Muscle of back (tissue), 3 donors: ENCODE measurements at regions not wholly inside any gene's neighbourhood (a gene's known extent, or its start where the extent isn't known, plus 50 kb on each side); places are given as distances from the start of the nearest gene placed in this dataset.

ENCODE experiments used
- DNase-seq, 3 donors: peaks; one replicate each; pipeline versions ENCODE4 v3.0.0 to v3.0.0-alpha.2; 2013

- DNase-seq = no peak
These were observed 557.5 kb upstream of the GOLIM4 start for GRCh38 chr3:168653255-168653654.

- no peak for DNase-seq
These were observed 552.6 kb upstream of the GOLIM4 start for GRCh38 chr3:168648321-168648720.

GRCh38 chr3:168647582-168647981 is 551.9 kb upstream of the GOLIM4 start:
- no peak for DNase-seq

GRCh38 chr3:168645180-168645579 is 549.5 kb upstream of the GOLIM4 start:
- DNase-seq = no peak

- DNase-seq = no peak
These were observed 532.8 kb upstream of the GOLIM4 start for GRCh38 chr3:168628549-168628948.

- DNase-seq = no peak
These were observed 529.8 kb upstream of the GOLIM4 start for GRCh38 chr3:168625477-168625876.

- no peak for DNase-seq
These were observed 529.2 kb upstream of the GOLIM4 start for GRCh38 chr3:168624892-168625448.

GRCh38 chr3:168624195-168624594 is 528.5 kb upstream of the GOLIM4 start:
- DNase-seq = no peak

- DNase-seq = no peak
These were observed 527.1 kb upstream of the GOLIM4 start for GRCh38 chr3:168622795-168623194.

GRCh38 chr3:168620854-168621253 is 525.1 kb upstream of the GOLIM4 start:
- no peak for DNase-seq

GRCh38 chr3:168618827-168619470 is 523.2 kb upstream of the GOLIM4 start:
- DNase-seq = no peak

- no peak for DNase-seq
These were observed 521.9 kb upstream of the GOLIM4 start for GRCh38 chr3:168617658-168618057.

GRCh38 chr3:168616915-168617314 is 521.2 kb upstream of the GOLIM4 start:
- no peak for DNase-seq

- no peak for DNase-seq
These were observed 519.8 kb upstream of the GOLIM4 start for GRCh38 chr3:168615493-168616020.

- DNase-seq = no peak
These were observed 517.4 kb upstream of the GOLIM4 start for GRCh38 chr3:168613151-168613550.

- no peak for DNase-seq
These were observed 516.9 kb upstream of the GOLIM4 start for GRCh38 chr3:168612671-168613070.

- DNase-seq = no peak
These were observed 516.1 kb upstream of the GOLIM4 start for GRCh38 chr3:168611826-168612225.

- no peak for DNase-seq
These were observed 513.2 kb upstream of the GOLIM4 start for GRCh38 chr3:168608926-168609325.

GRCh38 chr3:168604767-168605166 is 509.0 kb upstream of the GOLIM4 start:
- DNase-seq = no peak

GRCh38 chr3:168598250-168598649 is 502.5 kb upstream of the GOLIM4 start:
- DNase-seq = no peak

GRCh38 chr3:168596175-168596823 is 500.6 kb upstream of the GOLIM4 start:
- DNase-seq = no peak

GRCh38 chr3:168591587-168591986 is 495.9 kb upstream of the GOLIM4 start:
- DNase-seq = no peak

GRCh38 chr3:168589376-168589775 is 493.7 kb upstream of the GOLIM4 start:
- DNase-seq = no peak
